LNCaP clone FGC (cell line): ENCODE measurements at regions not wholly inside any gene's neighbourhood (a gene's known extent, or its start where the extent isn't known, plus 50 kb on each side); places are given as distances from the start of the nearest gene placed in this dataset.

Experiments
- DNase-seq: peaks from one replicate; pipeline ENCODE4 v3.0.0-alpha.2; 2011; ENCODE audit warnings: low read depth
- H3K4me3 ChIP-seq: 2 replicates; pipeline ENCODE4 v1.5.1; 2011; ENCODE audit warnings: mild to moderate bottlenecking, low read depth, low read length, control low read depth
- CTCF ChIP-seq: IDR thresholded peaks from 2 replicates; pipeline ENCODE4 v1.5.1; 2012; ENCODE audit warnings: mild to moderate bottlenecking; ENCODE audit not compliant: control insufficient read depth, insufficient read depth; ENCODE audit errors: extremely low read depth

GRCh38 chr7:41621953-41622831 is 80.7 kb downstream of the INHBA start:
- DNase-seq = no peak
- TF ChIP-seq CTCF = no peak
- no peak overlapping the region for H3K4me3 ChIP-seq

- DNase-seq = no peak
- no peak for TF ChIP-seq CTCF
- H3K4me3 ChIP-seq = no peak overlapping the region
Measured at GRCh38 chr7:41617987-41618386, 84.9 kb downstream of the INHBA start.

GRCh38 chr7:41612798-41613197 is 90.1 kb downstream of the INHBA start:
- DNase-seq = no peak
- H3K4me3 ChIP-seq = no peak overlapping the region
- no peak for TF ChIP-seq CTCF

- no peak for TF ChIP-seq CTCF
- DNase-seq = no peak
- no peak overlapping the region for H3K4me3 ChIP-seq
Measured at GRCh38 chr7:41612386-41612785, 90.5 kb downstream of the INHBA start.

GRCh38 chr7:41608447-41608846 is 94.4 kb downstream of the INHBA start:
- no peak overlapping the region for H3K4me3 ChIP-seq
- DNase-seq = no peak
- TF ChIP-seq CTCF = no peak

GRCh38 chr7:41603985-41604384 is 98.9 kb downstream of the INHBA start:
- TF ChIP-seq CTCF = no peak
- no peak for DNase-seq
- no peak overlapping the region for H3K4me3 ChIP-seq

- no peak for TF ChIP-seq CTCF
- H3K4me3 ChIP-seq = no peak overlapping the region
- no peak for DNase-seq
Measured at GRCh38 chr7:41599760-41600159, 103.1 kb downstream of the INHBA start.
